ENCODE measurements at regions not wholly inside any gene's neighbourhood (a gene's known extent, or its start where the extent isn't known, plus 50 kb on each side); places are given as distances from the start of the nearest gene placed in this dataset.

- TF ChIP-seq POU5F1 (IDR thresholded peaks at IDR 0.05; ENCODE audit: low read depth, low read length): no peak
- no peak for TF ChIP-seq GTF2F1 (IDR thresholded peaks at IDR 0.05; ENCODE audit: borderline replicate concordance, low read depth, low read length)
- TF ChIP-seq ASH2L (IDR thresholded peaks at IDR 0.05; ENCODE audit: low read length): no peak
- TF ChIP-seq CBX8 (IDR thresholded peaks at IDR 0.05; ENCODE audit: borderline replicate concordance, low read depth, low read length): no peak
- no peak for TF ChIP-seq HDAC2 (IDR thresholded peaks at IDR 0.05; ENCODE audit: borderline replicate concordance in 1 of 2, low read depth in 2 of 2, low read length in 2 of 2)
- no peak for TF ChIP-seq MAFK (IDR thresholded peaks at IDR 0.05; ENCODE audit: low read depth, low read length)
- no peak for TF ChIP-seq CTBP2 (IDR thresholded peaks at IDR 0.05; ENCODE audit: borderline replicate concordance, insufficient read depth, insufficient read length, low read length)
- no peak for TF ChIP-seq BRCA1 (IDR thresholded peaks at IDR 0.05; ENCODE audit: low read depth, low read length)
- TF ChIP-seq POLR2AphosphoS5 (IDR thresholded peaks at IDR 0.05; ENCODE audit: low read depth, low read length): no peak
- TF ChIP-seq SIX5 (IDR thresholded peaks at IDR 0.05; ENCODE audit: low read depth, low read length): no peak
Measured at GRCh38 chr4:159979351-159979750, 876.5 kb downstream of the RAPGEF2 start (continued).

Data from H1 (cell line).